ENCODE measurements at regions not wholly inside any gene's neighbourhood (a gene's known extent, or its start where the extent isn't known, plus 50 kb on each side); places are given as distances from the start of the nearest gene placed in this dataset.

DNA sequence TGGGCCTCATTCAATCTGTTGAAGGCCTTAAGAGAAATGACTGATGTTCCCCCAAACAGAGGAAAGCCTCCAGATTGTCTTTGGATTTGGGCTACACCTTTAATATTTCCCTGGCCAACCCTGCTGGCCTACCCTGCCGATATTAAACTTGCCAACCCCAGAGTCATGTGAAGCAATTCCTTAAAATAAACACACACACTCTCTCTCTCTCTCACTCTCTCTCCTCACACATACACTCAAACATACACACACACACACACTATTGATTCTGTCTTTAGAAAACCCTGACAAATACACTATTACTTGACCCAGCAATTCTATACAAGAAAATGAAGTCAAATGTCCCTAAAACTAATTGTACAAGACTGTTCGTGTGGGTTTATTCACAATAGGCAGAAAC is 109.9 kb upstream of the ST8SIA2 start:
- TF ChIP-seq, protein P1, sequence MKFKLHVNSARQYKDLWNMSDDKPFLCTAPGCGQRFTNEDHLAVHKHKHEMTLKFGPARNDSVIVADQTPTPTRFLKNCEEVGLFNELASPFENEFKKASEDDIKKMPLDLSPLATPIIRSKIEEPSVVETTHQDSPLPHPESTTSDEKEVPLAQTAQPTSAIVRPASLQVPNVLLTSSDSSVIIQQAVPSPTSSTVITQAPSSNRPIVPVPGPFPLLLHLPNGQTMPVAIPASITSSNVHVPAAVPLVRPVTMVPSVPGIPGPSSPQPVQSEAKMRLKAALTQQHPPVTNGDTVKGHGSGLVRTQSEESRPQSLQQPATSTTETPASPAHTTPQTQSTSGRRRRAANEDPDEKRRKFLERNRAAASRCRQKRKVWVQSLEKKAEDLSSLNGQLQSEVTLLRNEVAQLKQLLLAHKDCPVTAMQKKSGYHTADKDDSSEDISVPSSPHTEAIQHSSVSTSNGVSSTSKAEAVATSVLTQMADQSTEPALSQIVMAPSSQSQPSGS (tag by site-specific recombination; IDR thresholded peaks at IDR 0.05; ENCODE audit: low read depth): no peak
- TF ChIP-seq, protein P2, sequence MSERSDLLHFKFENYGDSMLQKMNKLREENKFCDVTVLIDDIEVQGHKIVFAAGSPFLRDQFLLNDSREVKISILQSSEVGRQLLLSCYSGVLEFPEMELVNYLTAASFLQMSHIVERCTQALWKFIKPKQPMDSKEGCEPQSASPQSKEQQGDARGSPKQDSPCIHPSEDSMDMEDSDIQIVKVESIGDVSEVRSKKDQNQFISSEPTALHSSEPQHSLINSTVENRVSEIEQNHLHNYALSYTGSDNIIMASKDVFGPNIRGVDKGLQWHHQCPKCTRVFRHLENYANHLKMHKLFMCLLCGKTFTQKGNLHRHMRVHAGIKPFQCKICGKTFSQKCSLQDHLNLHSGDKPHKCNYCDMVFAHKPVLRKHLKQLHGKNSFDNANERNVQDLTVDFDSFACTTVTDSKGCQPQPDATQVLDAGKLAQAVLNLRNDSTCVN (tag by site-specific recombination; optimal IDR thresholded peaks at IDR 0.05): no peak
- no peak for TF ChIP-seq ZNF223 (tag by site-specific recombination; IDR thresholded peaks at IDR 0.05)
- TF ChIP-seq, protein P3, sequence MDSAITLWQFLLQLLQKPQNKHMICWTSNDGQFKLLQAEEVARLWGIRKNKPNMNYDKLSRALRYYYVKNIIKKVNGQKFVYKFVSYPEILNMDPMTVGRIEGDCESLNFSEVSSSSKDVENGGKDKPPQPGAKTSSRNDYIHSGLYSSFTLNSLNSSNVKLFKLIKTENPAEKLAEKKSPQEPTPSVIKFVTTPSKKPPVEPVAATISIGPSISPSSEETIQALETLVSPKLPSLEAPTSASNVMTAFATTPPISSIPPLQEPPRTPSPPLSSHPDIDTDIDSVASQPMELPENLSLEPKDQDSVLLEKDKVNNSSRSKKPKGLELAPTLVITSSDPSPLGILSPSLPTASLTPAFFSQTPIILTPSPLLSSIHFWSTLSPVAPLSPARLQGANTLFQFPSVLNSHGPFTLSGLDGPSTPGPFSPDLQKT (IDR thresholded peaks at IDR 0.05; ENCODE audit: borderline replicate concordance, low read depth, low read length): no peak
- TF ChIP-seq, protein P4, sequence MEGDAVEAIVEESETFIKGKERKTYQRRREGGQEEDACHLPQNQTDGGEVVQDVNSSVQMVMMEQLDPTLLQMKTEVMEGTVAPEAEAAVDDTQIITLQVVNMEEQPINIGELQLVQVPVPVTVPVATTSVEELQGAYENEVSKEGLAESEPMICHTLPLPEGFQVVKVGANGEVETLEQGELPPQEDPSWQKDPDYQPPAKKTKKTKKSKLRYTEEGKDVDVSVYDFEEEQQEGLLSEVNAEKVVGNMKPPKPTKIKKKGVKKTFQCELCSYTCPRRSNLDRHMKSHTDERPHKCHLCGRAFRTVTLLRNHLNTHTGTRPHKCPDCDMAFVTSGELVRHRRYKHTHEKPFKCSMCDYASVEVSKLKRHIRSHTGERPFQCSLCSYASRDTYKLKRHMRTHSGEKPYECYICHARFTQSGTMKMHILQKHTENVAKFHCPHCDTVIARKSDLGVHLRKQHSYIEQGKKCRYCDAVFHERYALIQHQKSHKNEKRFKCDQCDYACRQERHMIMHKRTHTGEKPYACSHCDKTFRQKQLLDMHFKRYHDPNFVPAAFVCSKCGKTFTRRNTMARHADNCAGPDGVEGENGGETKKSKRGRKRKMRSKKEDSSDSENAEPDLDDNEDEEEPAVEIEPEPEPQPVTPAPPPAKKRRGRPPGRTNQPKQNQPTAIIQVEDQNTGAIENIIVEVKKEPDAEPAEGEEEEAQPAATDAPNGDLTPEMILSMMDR (tag by site-specific recombination; IDR thresholded peaks at IDR 0.05): no peak
- TF ChIP-seq ZNF530 (tag by site-specific recombination; IDR thresholded peaks at IDR 0.05; ENCODE audit: low read depth): no peak
- no peak for TF ChIP-seq ZBTB48 (tag by site-specific recombination; IDR thresholded peaks at IDR 0.05)

Data from HEK293 (cell line).